ENCODE measurements at regions not wholly inside any gene's neighbourhood (a gene's known extent, or its start where the extent isn't known, plus 50 kb on each side); places are given as distances from the start of the nearest gene placed in this dataset.
A peak's percentile ranks its signal among the peaks of the same experiment; 100 is the strongest.

GRCh38 chr13:62092949-62093348 lies 677.3 kb upstream of the PCDH20 start:
- no peak for DNase-seq

GRCh38 chr13:62092536-62092935 lies 676.9 kb upstream of the PCDH20 start:
- no peak for DNase-seq

DNA sequence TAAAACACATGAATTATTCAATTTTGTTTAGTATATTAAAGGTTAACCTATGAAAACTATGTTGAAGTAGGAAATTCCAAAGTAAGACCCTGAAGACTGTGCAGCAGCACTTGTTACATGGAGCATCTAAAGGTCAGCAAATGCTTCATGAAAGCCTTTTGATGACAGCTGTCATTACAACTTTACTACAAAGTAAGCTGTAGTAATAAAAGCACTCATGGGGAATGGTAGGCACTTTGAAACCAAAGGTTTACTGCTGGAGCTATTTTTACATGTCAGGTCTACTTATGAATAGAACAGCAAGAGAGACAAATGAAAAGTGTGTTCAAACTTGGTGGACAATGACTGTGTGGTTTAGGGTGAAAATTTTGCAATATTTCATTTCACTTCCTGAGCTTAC lies 672.5 kb upstream of the PCDH20 start:
- no peak for DNase-seq

- DNase-seq = no peak
These were observed 671.5 kb upstream of the PCDH20 start for GRCh38 chr13:62087124-62087523.

DNA sequence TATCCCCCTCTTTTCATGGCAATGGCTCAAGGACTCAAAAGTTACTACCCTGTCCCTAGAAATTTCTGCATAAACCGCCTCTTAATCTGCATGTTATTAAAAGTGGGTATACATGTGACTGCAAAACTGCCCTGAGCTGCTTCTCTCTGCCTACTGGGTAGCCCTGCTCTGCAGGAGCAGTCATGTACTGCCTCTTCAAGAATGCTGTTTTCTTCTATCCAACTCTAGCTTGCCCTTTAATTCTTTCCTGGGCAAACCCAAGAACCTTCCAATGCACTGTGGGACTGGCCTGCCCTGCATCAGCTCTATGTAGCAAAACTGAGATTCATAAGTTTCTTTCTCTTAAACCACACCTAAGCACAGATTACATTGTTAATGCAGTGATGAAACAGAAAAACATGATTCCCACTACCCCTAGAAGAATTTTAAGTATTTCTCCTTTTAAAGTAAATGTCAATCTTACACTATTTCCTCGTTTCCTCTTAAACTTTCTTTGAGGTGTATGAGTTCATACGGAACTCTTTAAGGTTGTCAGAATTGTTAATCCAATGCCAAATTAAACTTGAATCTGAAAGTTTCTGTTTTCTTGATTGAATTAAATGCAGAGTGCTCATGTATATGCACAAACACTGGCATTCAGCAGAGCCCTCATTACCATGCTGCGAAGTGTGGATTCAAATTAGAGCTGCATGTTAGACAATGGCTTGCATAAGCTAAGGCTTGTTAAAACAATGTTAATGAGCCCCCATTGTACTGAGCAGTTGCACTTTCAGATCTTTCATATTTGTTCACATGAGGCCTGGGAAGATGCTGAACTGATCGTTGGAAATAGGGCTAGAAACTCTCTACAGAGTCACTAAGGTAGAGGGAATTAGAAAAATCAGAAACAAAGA lies 669.9 kb upstream of the PCDH20 start:
- DNase-seq = no peak

DNA sequence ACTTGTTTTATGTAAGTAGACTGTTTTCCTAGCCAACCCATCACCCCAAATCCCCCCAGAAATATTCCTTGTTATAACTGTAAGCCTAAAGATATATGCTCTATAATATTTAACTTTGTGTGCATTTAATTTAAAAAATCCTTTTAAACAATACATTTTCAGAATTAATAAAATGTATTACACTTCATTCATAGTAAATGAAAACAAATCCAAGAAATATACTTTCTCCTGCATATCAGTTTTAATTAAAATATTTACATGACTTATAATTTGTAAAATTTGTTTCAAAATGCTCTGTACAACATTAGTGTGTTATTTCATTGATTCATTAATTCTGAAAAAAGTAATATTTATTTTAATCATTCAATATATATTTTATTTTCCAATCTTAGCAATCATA lies 669.1 kb upstream of the PCDH20 start:
- DNase-seq = no peak

DNA sequence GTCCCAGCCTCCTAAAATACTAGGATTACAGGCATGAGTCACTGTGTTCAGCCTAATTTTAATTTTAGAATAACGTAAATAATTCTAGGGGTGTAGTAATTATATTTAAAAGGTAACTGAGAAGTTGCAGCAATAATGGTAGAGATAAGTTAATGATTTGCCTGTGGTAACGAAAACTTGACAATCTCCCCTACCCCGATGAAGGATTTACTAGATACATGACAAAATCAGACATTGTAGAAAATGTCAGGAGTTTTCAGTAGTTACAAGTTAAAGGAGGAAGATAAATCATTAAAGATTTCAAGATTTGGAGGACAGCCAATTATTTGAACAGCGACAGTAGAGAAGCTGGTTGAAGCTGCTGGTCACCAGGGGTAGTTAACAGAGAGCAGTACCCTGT lies 652.2 kb upstream of the PCDH20 start:
- DNase-seq = no peak

DNA sequence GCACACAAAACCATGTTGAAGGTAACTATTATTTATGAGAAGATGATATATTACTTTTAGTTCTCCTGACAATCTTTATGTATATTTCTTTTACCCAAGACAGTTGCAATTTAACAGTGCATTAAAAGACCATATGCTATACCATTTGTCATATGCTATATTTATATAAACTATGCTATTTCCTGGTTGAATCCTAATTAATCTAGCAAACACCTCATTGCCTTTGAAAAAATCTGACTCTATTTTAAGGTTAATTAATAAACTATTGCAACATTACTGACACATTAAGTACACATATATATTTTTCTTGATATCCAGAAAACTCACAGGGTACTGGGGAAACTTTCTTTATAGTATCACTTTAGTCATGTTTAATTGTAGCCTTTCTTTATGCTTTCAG lies 649.4 kb upstream of the PCDH20 start:
- no peak for DNase-seq

- no peak for DNase-seq
These were observed 646.1 kb upstream of the PCDH20 start for GRCh38 chr13:62061751-62062150.

GRCh38 chr13:62060570-62060969 lies 644.9 kb upstream of the PCDH20 start:
- DNase-seq = no peak

DNA sequence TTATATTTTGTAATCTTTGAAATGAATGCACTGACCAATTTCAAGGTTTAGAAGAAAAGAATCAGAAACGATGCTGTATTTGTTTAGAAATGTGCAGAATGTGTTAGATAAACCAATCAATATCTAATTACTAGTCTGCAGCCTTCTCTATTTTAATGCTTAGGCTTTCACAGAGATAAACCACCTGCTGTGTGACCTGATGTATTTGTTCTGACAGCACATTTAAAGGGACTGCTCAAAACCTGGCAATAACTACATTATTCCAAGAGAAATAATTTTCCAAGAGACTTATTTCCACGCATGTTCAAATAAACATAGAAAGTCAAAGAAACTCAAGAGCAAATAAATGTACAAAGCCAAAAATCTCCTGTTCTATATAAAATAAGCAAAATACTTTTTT lies 641.6 kb upstream of the PCDH20 start:
- DNase-seq = no peak

DNA sequence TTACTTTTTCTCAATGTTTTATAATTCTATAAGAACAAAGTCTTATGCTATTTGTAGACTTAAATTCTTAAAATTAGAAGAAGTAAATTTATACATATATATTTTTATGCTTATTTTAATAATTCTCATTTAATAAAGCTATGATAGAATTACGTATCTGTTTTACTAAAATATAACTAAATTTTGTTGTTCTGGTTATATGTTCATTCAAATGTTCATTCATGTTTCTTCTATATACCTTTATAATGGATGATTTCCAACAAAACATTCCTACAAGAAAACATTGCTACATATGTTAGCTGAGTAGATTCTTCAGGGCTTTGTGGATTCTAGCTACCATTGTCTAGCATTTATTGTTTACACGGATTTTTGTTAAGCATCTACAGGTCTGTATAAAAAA lies 634.3 kb upstream of the PCDH20 start:
- DNase-seq = no peak

- DNase-seq = no peak
These were observed 630.9 kb upstream of the PCDH20 start for GRCh38 chr13:62046512-62046911.

DNA sequence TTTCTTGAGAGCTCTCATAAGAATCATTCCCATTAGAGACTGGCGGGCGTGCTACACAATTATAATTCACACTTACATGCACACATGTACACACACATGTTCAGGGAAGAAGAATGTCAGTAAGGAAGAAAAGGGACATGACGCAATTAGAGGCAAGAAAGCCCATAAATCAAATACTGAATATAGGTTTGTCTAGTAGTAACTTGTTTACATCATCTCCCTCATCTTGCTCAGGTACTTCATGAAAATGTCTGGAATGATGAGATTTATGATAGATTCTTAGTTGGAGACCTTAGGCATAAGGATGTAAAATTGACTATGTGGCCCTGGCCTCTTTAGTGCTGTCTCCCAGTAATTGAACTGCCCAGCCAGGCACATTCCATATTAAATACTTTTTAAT lies 628.0 kb upstream of the PCDH20 start:
- no peak for DNase-seq

DNA sequence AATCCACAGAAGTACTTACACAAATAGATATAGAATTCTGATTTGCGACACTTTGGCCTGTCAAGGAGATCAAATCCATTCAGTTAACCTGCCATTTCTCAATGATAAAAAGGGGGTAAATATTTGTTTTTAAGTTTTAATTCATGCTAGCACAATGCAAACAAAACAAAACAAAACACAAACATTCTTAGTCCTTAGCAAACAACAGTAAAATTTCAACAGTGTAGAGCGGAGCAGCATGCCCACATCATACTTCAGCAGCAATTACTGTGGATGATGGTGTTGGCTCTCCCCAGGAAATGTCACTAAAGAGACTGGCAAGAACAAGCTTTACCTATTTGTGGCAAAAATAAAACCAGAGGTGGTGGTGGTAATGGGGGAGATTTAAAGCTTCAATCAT lies 625.2 kb upstream of the PCDH20 start:
- no peak for DNase-seq

- no peak for DNase-seq
These were observed 624.4 kb upstream of the PCDH20 start for GRCh38 chr13:62040078-62040477.

DNA sequence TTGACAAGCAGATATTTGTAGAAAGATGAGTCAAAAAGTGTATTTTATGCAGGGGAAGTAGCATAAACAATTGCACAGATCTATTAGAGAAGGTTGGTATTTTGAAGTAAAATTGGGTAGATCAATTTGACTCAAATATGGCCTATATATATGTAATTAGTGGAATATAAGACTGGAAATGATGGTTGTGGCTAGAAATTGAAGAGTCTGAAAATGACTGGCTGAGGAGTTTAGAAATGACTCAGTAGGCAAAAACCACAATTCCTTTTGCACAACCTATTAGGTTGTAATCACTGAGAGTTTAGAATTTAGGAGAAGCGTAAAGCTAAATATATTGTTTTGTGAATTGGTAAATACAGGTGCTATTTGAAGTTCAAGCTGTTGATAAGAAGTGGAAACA lies 622.6 kb upstream of the PCDH20 start:
- no peak for DNase-seq

GRCh38 chr13:62035981-62036380 lies 620.3 kb upstream of the PCDH20 start:
- DNase-seq = no peak

DNA sequence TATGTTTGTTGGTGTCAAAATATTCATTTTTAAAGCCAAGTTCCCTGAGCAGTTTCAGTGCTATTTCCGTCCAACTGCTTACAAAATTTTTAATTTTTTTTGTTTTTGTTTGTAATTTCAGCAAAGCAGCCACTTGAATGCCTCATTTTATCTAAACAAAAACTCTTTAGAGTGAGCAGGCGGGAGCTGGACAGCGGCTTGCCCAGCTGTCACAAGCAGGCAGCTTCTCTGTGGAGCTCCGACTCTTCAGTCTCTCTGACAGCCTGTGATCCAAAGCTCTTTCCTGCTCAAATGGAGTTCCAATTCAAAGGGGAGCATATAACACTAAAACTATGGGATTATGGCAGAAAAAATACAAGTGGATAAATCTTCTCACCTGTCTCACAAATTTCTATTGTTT lies 618.3 kb upstream of the PCDH20 start:
- peak in 7 of 56 donors; percentile 0 to 18 (median 3) for DNase-seq

DNA sequence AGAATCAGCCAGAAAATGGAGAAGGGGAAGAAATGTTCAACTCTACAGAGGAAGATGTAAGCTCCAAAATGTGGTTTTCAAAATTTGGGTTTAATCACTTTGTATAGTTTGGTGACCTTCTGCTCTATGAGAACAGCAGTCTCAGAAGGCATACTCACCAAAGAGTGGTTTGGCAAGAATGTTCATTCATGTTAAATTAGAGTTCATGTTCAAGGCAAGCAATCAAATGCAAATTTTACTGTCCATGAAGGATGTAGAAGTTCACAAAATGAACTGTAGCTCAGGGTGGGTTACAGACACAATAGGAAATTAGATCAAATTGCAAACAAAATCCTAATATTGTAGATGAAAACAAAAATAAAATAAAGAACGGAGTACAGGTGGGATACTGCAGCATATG lies 606.7 kb upstream of the PCDH20 start:
- no peak for DNase-seq

DNA sequence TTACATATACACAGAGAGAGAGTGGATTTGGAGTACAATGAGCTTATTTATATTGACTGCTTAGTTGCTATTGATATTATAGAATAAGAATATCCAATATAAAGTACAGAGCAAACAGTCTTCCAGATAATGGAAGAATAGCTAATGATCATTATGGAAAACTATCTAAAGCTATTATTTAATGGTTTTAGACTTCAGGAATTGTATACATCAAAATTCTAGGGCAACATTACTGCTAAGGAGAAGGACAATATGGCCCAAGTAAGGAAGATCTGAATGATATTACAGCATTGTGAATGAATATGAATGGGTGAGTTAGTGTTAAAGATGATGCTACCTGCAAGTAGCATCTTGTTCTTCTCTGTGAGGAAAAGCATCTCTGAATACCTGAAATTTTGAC lies 604.2 kb upstream of the PCDH20 start:
- DNase-seq = no peak

GRCh38 chr13:62014299-62014698 lies 598.6 kb upstream of the PCDH20 start:
- no peak for DNase-seq

- DNase-seq = no peak
These were observed 587.8 kb upstream of the PCDH20 start for GRCh38 chr13:62003452-62003851.

GRCh38 chr13:61994174-61994573 lies 578.5 kb upstream of the PCDH20 start:
- DNase-seq = no peak

All from nucleus accumbens (tissue), 56 donors.